Liver (tissue), 8 donors: ENCODE measurements at regions not wholly inside any gene's neighbourhood (a gene's known extent, or its start where the extent isn't known, plus 50 kb on each side); places are given as distances from the start of the nearest gene placed in this dataset.

Experiments
- DNase-seq: peaks from one replicate; pipeline ENCODE4 v3.0.0-alpha.2; 2017; ENCODE audit warnings: low spot score
- H3K27ac ChIP-seq, 2 donors: one replicate each; pipeline ENCODE4 v1.7.0; 2013; ENCODE audit warnings: inconsistent platforms in 2 of 2, low read length in 2 of 2, control low read depth in 1 of 2, low read depth in 1 of 2, mild to moderate bottlenecking in 1 of 2
- H3K27me3 ChIP-seq, 4 donors: one replicate each; pipeline versions ENCODE4 v1.6.1 to v1.7.0; 2013; ENCODE audit warnings: low read length in 3 of 4, inconsistent platforms in 1 of 4, mild to moderate bottlenecking in 1 of 4, moderate library complexity in 1 of 4; ENCODE audit not compliant: control insufficient read depth in 4 of 4, insufficient read depth in 4 of 4
- H3K36me3 ChIP-seq, 4 donors: one replicate each; pipeline versions ENCODE4 v1.6.1 to v1.7.0; 2013; ENCODE audit warnings: low read length in 3 of 4, mild to moderate bottlenecking in 3 of 4, low read depth in 1 of 4, moderate library complexity in 1 of 4; ENCODE audit not compliant: control insufficient read depth in 4 of 4, insufficient read depth in 3 of 4
- H3K4me1 ChIP-seq, 4 donors: one replicate each; pipeline versions ENCODE4 v1.6.1 to v1.7.0; 2013; ENCODE audit warnings: low read length in 3 of 4, mild to moderate bottlenecking in 3 of 4, moderate library complexity in 1 of 4; ENCODE audit not compliant: control insufficient read depth in 4 of 4, insufficient read depth in 4 of 4
- H3K4me3 ChIP-seq, 3 donors: one replicate each; pipeline versions ENCODE4 v1.6.1 to v1.7.0; 2013; ENCODE audit warnings: low read length in 3 of 3, control low read depth in 1 of 3, low read depth in 1 of 3, mild to moderate bottlenecking in 1 of 3
- H3K9ac ChIP-seq, 2 donors: one replicate each; pipeline ENCODE4 v1.7.0; 2013; ENCODE audit warnings: low read length in 2 of 2, mild to moderate bottlenecking in 2 of 2, moderate library complexity in 2 of 2, control low read depth in 1 of 2, low read depth in 1 of 2
- H3K9me3 ChIP-seq, 4 donors: one replicate each; pipeline versions ENCODE4 v1.6.1 to v1.7.0; 2013; ENCODE audit warnings: low read length in 3 of 4; ENCODE audit not compliant: control insufficient read depth in 4 of 4
- EGR1 ChIP-seq, 2 donors: IDR thresholded peaks; 2 replicates each; pipeline ENCODE4 v1.6.1; 2016 to 2018; ENCODE audit warnings: antibody characterized with exemption in 2 of 2, low read depth in 2 of 2
- FOXA1 ChIP-seq: IDR thresholded peaks from 2 replicates; pipeline ENCODE4 v1.6.1; 2016; ENCODE audit warnings: antibody characterized with exemption
- FOXA2 ChIP-seq: IDR thresholded peaks from 2 replicates; pipeline ENCODE4 v1.6.1; 2016; ENCODE audit warnings: antibody characterized with exemption
- GABPA ChIP-seq, 2 donors: IDR thresholded peaks in 1 of 2; conservative IDR thresholded peaks in 1 of 2; 2 replicates each; pipeline ENCODE4 v1.6.1; 2016; ENCODE audit warnings: antibody characterized with exemption in 2 of 2, mild to moderate bottlenecking in 1 of 2, moderate library complexity in 1 of 2
- HNF4A ChIP-seq, 2 donors: conservative IDR thresholded peaks; 2 replicates each; pipeline ENCODE4 v1.6.1; 2016; ENCODE audit warnings: antibody characterized with exemption in 2 of 2, mild to moderate bottlenecking in 2 of 2
- HNF4G ChIP-seq: IDR thresholded peaks from 2 replicates; pipeline ENCODE4 v1.6.1; 2016; ENCODE audit warnings: antibody characterized with exemption
- JUND ChIP-seq, 2 donors: IDR thresholded peaks; 2 replicates each; pipeline ENCODE4 v1.6.1; 2016; ENCODE audit warnings: antibody characterized with exemption in 2 of 2
- NR2F2 ChIP-seq: IDR thresholded peaks from 2 replicates; pipeline ENCODE4 v1.6.1; 2016; ENCODE audit warnings: antibody characterized with exemption
- RAD21 ChIP-seq, 2 donors: IDR thresholded peaks; 2 replicates each; pipeline ENCODE4 v1.6.1; 2016; ENCODE audit warnings: antibody characterized with exemption in 2 of 2, mild to moderate bottlenecking in 2 of 2
- RXRA ChIP-seq, 2 donors: IDR thresholded peaks; 2 replicates each; pipeline ENCODE4 v1.6.1; 2017 to 2018; ENCODE audit warnings: antibody characterized with exemption in 2 of 2, mild to moderate bottlenecking in 1 of 2
- SP1 ChIP-seq: IDR thresholded peaks from 2 replicates; pipeline ENCODE4 v1.6.1; 2018; ENCODE audit warnings: antibody characterized with exemption, mild to moderate bottlenecking
- TAF1 ChIP-seq: conservative IDR thresholded peaks from 2 replicates; pipeline ENCODE4 v1.6.1; 2016; ENCODE audit warnings: antibody characterized with exemption, mild to moderate bottlenecking
- YY1 ChIP-seq: IDR thresholded peaks from 2 replicates; pipeline ENCODE4 v1.6.1; 2016; ENCODE audit warnings: antibody characterized with exemption, mild to moderate bottlenecking
- ZBTB33 ChIP-seq: IDR thresholded peaks from 2 replicates; pipeline ENCODE4 v1.6.1; 2016; ENCODE audit warnings: antibody characterized with exemption
- WGBS: extraction: QIAGEN DNeasy Blood & Tissue Kit; methylation state at CpG from one replicate; pipeline ENCODE4 v1.1.7; 2013; 5-methylcytosine and 5-hydroxymethylcytosine counted together
- TF ChIP-seq, protein P1 (sequence below): fragments of 150-350 bp; IDR thresholded peaks from 2 replicates; pipeline ENCODE4 v1.5.1; 2017; ENCODE audit warnings: improper control_type of control experiment, low read depth, low read length; ENCODE audit not compliant: missing input control
- TF ChIP-seq, protein P2 (sequence below): IDR thresholded peaks from 2 replicates; pipeline ENCODE4 v1.6.1; 2016; ENCODE audit warnings: antibody characterized with exemption
- TF ChIP-seq, protein P3 (sequence below): IDR thresholded peaks from 2 replicates; pipeline ENCODE4 v1.6.1; 2016; ENCODE audit warnings: antibody characterized with exemption
- TF ChIP-seq, protein P4 (sequence below): IDR thresholded peaks from 2 replicates; pipeline ENCODE4 v1.6.1; 2016; ENCODE audit warnings: antibody characterized with exemption, mild to moderate bottlenecking
- donor health status: healthy.
- donor health status: healthy.
- donor health status: healthy.
- donor health status: healthy.
- donor health status: healthy.

- TF ChIP-seq HNF4A (conservative IDR thresholded peaks at IDR 0.05) = no peak
- TF ChIP-seq, protein P1, sequence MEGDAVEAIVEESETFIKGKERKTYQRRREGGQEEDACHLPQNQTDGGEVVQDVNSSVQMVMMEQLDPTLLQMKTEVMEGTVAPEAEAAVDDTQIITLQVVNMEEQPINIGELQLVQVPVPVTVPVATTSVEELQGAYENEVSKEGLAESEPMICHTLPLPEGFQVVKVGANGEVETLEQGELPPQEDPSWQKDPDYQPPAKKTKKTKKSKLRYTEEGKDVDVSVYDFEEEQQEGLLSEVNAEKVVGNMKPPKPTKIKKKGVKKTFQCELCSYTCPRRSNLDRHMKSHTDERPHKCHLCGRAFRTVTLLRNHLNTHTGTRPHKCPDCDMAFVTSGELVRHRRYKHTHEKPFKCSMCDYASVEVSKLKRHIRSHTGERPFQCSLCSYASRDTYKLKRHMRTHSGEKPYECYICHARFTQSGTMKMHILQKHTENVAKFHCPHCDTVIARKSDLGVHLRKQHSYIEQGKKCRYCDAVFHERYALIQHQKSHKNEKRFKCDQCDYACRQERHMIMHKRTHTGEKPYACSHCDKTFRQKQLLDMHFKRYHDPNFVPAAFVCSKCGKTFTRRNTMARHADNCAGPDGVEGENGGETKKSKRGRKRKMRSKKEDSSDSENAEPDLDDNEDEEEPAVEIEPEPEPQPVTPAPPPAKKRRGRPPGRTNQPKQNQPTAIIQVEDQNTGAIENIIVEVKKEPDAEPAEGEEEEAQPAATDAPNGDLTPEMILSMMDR = no peak
- no peak for TF ChIP-seq TAF1
- TF ChIP-seq, protein P2, sequence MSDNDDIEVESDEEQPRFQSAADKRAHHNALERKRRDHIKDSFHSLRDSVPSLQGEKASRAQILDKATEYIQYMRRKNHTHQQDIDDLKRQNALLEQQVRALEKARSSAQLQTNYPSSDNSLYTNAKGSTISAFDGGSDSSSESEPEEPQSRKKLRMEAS = no peak
- no peak for TF ChIP-seq GABPA (IDR thresholded peaks at IDR 0.05 in 1 of 2, conservative IDR thresholded peaks at IDR 0.05 in 1 of 2)
These were observed 421.7 kb downstream of the INSC start (continued) for GRCh38 chr11:15536438-15536837.

- H3K27ac ChIP-seq = no peak overlapping the region
- DNase-seq = no peak
- TF ChIP-seq FOXA2 (no peak), HNF4A (conservative IDR thresholded peaks at IDR 0.05) (no peak), NR2F2 (no peak), HNF4G (no peak), ZBTB33 (no peak), JUND (IDR thresholded peaks at IDR 0.05) (no peak), RAD21 (IDR thresholded peaks at IDR 0.05) (no peak), RXRA (IDR thresholded peaks at IDR 0.05) (no peak), FOXA1 (no peak), YY1 (no peak), EGR1 (IDR thresholded peaks at IDR 0.05; ENCODE audit: low read depth in 2 of 2) (no peak), GABPA (IDR thresholded peaks at IDR 0.05 in 1 of 2, conservative IDR thresholded peaks at IDR 0.05 in 1 of 2) (no peak), SP1 (no peak), TAF1 (no peak)
- TF ChIP-seq, protein P2 = no peak
- TF ChIP-seq, protein P3, sequence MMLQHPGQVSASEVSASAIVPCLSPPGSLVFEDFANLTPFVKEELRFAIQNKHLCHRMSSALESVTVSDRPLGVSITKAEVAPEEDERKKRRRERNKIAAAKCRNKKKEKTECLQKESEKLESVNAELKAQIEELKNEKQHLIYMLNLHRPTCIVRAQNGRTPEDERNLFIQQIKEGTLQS = no peak
- TF ChIP-seq, protein P4, sequence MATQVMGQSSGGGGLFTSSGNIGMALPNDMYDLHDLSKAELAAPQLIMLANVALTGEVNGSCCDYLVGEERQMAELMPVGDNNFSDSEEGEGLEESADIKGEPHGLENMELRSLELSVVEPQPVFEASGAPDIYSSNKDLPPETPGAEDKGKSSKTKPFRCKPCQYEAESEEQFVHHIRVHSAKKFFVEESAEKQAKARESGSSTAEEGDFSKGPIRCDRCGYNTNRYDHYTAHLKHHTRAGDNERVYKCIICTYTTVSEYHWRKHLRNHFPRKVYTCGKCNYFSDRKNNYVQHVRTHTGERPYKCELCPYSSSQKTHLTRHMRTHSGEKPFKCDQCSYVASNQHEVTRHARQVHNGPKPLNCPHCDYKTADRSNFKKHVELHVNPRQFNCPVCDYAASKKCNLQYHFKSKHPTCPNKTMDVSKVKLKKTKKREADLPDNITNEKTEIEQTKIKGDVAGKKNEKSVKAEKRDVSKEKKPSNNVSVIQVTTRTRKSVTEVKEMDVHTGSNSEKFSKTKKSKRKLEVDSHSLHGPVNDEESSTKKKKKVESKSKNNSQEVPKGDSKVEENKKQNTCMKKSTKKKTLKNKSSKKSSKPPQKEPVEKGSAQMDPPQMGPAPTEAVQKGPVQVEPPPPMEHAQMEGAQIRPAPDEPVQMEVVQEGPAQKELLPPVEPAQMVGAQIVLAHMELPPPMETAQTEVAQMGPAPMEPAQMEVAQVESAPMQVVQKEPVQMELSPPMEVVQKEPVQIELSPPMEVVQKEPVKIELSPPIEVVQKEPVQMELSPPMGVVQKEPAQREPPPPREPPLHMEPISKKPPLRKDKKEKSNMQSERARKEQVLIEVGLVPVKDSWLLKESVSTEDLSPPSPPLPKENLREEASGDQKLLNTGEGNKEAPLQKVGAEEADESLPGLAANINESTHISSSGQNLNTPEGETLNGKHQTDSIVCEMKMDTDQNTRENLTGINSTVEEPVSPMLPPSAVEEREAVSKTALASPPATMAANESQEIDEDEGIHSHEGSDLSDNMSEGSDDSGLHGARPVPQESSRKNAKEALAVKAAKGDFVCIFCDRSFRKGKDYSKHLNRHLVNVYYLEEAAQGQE = no peak
- TF ChIP-seq, protein P1 = no peak
- no peaks in the 10 kb centered on the region for H3K36me3 ChIP-seq
- no peaks in the 10 kb centered on the region for H3K27me3 ChIP-seq
- H3K9me3 ChIP-seq = no peaks in the 10 kb centered on the region
- no peak overlapping the region for H3K9ac ChIP-seq
- WGBS = 80% methylated on average over 4 of the region's 4 CpGs
- H3K4me1 ChIP-seq = peaks cover 0 to 2% (median 0%) of the 10 kb centered on the region in 4 donors
- H3K4me3 ChIP-seq = no peak overlapping the region
These were observed 424.9 kb downstream of the INSC start for GRCh38 chr11:15539645-15540044.
